GM19324 (cell line): ENCODE measurements at regions not wholly inside any gene's neighbourhood (a gene's known extent, or its start where the extent isn't known, plus 50 kb on each side); places are given as distances from the start of the nearest gene placed in this dataset.

Source experiments
- ATAC-seq: cut with Tn5 transposase; IDR thresholded peaks from one replicate; pipeline ENCODE4 v1.9.1; 2021; ENCODE audit warnings: mild to moderate bottlenecking, moderate library complexity; ENCODE audit not compliant: unreplicated experiment, low FRiP score

DNA sequence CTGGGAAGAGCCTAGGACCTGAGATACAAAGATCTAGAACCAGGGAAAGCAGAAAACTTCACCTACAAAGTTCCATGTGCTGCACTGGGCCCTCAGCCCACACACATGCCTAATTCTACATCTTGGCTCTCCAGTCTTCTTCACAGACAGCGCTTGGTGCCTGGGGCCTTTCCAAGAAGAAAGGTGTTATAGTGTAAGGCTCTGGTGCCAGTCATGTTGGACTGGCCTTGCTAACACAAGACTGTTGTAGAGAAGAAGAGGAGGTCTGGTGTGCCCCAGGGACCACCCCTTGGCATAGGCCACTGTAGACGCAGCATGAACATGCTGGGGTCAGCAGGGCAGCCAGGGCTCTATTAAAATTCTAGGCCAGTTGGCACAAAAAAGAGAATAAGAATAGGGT is 226.2 kb upstream of the CTNNB1 start:
- ATAC-seq, result no peak

- no peak for ATAC-seq
Measured at GRCh38 chr3:40975711-40976121, 223.6 kb upstream of the CTNNB1 start.

- ATAC-seq, result no peak
Measured at GRCh38 chr3:40976241-40976640, 223.1 kb upstream of the CTNNB1 start.

DNA sequence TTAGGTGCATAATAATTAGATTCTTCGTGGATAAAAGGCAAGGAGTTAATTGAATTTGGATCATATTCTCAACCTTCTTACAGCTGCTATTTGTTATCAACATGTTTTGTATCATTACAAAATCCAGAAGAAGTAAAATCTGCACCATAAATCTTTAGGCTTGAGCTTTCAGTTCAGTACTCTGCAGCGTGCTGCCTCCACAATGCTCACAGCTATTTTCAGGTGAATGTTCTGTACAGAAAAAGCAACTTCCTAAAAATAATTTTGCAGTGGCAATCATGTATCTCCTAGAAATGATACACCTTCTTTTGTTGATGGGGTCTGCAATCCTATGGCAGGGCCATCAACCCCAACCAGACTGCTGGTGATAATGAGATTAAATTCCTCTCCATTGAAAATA is 220.9 kb upstream of the CTNNB1 start:
- no peak for ATAC-seq

DNA sequence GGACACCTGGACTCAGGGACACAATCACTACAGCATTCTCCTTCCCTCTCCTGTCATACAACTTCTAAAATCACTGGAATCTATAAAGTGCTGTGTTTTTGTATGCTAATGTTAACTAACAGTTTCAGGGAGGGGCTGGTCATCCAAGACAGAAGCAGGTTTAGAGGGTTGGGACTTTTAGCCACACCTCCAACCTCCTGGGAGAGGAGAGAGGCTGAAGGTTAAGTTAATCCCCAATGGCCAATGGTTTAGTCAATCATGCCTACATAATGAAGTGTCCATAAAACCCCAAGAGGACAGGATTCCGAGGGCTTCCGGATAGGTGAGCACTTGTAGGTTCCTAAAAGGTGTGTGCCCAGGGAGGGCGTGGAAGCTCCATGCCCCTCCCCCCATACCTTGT is 219.3 kb upstream of the CTNNB1 start:
- ATAC-seq, result no peak

DNA sequence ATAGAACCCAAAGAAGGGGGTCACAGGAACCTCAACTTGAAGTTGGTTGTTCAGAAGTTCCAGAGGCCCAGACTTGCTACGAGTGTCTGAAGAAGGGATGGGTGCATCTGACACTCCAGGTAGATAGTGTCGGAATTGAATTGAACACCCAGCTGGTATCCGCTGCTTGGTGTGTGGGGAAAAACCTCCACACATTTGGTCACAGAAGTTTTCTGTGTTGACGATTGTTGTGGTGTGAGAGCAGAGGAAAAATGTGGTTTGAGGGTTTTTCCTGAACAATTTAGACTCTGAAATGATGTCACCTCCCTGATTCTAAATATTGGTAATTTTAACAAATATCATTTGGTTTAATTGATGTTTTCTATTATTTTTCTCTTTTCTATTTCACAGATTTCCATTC is 218.8 kb upstream of the CTNNB1 start:
- no peak for ATAC-seq

DNA sequence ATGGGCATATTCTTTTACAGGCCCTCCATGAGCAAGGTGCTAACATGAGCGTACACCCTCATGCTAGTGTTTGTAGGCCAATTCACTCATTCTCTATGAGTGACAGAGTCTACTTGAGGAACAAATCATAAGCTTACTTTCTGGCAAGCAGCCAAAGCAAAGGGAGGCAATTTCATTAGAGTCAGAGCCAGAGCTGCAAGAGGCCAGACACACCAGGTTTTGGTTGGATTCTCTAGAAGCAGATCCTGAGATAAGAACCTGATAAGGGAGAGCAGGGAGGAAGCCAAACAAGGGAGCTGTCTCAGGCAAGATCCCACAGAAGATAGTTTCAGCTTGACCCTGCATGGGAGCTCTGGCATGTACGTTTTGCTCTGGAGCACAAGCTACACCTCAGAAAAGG is 214.1 kb upstream of the CTNNB1 start:
- no peak for ATAC-seq

GRCh38 chr3:40988468-40988867 is 210.8 kb upstream of the CTNNB1 start:
- no peak for ATAC-seq

GRCh38 chr3:40989141-40990061 is 209.9 kb upstream of the CTNNB1 start:
- no peak for ATAC-seq

DNA sequence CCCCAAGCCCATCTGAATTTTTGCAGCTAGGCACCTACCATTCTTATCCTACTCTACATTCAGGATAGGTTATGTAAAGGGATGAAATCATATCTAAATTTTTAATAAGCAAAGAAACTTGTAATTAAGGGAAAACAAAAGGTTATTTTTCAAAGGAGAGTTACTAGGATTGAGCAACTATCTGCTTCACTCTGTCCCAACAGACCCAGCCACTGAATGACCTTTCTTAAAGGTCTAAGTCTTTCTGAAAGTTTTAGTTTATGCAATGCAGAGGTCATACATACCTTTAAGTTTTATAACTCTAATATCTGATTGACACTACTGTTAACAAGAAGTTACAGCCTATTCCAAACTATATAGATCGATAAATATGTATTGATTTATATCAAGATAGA is 209.2 kb upstream of the CTNNB1 start:
- ATAC-seq, result no peak

DNA sequence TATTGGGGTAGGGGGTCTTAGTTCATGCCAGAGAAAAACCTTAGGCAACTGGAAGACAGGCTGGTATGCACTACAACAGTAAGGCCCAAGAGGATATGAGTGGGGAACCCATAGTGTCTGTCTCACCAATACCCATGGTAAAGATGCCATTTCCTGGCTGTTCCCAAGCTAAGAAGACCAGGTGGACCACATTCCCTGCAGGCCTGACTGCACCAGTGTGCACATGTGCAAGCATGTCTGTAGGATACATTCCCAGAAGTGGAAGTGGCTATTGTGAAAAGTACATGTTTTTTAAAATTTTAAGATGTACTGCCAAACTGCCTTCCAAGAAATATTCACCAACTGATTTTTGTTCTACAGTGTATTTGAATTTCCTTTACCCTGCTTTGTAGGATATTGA is 207.3 kb upstream of the CTNNB1 start:
- no peak for ATAC-seq

DNA sequence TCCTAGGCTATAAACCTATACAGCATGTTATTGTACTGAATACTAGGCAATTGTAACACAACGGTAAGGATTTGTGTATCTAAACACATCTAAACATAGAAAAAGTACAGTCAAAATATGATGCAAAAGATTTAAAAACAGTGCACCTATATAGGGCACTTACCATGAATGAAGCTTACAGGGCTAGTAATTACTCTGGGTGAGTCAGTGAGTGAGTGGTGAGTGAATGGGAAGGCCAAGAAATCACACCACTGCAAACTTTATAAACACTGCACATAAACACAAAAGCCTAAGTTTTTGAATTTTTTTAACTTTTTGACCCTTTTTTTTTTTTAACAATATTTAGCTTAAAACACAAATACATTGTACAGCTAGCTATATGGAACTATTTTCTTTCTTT is 204.7 kb upstream of the CTNNB1 start:
- no peak for ATAC-seq

DNA sequence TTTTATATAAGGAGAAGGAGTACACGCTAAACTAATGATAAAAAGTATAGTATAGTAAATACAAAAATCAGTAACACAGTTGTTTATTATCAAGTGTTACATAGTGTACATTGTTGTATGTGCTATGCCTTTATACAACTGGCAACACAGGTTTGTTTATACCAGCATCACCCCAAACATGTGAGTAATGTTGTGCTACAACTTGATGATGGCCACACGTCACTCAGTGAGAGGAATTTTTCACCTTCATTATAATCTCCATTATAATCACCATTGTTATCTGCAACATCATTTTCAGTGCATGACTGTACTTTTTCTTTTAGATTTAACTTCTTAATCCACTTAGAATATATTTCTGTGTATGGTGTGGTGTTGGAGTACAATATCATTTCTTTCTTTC is 204.0 kb upstream of the CTNNB1 start:
- ATAC-seq, result no peak

GRCh38 chr3:40996382-40996781 is 202.9 kb upstream of the CTNNB1 start:
- ATAC-seq, result no peak

GRCh38 chr3:40996827-40997710 is 202.2 kb upstream of the CTNNB1 start:
- no peak for ATAC-seq

GRCh38 chr3:40997711-40998519 is 201.4 kb upstream of the CTNNB1 start:
- no peak for ATAC-seq

- ATAC-seq, result no peak
Measured at GRCh38 chr3:40999682-41000081, 199.6 kb upstream of the CTNNB1 start.

DNA sequence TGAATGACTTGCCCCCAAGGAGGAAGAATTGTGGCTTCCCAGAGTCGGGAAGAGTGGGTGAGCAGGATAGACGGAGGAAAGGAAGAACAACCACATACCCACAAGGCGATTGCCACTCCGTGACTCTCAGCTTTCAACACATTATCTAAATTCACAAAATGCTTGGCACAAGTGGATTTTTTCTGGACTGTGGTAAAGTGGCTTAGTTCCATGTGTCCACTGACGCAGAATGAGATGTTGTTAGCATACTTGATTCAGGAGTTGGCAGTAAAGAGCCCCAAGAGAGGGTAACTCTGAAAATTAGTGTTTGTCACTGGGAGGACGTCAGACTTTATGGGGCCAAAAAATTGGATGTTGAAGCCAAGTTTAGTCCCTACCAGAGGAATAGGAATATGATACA is 198.8 kb upstream of the CTNNB1 start:
- ATAC-seq, result no peak

- ATAC-seq, result no peak
Measured at GRCh38 chr3:41001556-41001955, 197.7 kb upstream of the CTNNB1 start.

DNA sequence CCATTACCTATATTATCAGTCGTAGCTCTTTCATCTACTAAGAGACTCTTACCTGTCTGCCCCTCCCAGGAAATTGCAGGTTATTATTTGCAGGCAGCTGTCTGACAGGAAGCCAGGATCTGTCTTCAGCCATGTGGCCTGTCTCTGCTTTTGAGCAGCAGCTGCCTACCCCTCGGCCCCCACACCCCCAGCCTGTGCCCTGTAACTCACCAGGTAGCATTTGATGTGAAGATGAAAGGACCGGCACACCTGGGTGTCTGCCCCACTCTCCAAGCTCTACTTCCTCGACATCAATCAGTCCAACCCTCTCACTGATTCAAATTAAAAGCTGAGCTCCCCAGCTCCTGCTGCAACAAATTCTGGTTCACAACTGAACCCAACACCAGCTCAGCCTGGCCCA is 197.2 kb upstream of the CTNNB1 start:
- no peak for ATAC-seq

DNA sequence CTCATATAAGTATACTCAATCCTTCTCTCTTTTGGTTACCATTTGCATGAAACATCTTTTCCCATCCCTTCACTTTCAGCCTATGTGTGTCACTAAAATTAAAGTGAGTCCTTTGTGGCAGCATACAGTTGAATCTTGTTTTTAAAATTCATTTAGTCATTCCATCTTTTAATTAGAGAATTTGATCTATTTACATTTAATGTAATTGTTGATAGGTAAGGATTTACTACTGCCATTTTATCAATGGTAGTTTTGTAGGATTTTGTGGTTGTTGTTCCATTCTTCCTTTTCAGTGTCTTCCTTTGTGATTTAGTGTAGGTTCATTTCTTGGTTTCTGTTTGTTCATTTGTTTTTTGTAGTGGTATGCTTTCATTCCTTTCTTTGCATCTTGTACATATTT is 191.9 kb upstream of the CTNNB1 start:
- no peak for ATAC-seq
